ENCODE measurements at regions not wholly inside any gene's neighbourhood (a gene's known extent, or its start where the extent isn't known, plus 50 kb on each side); places are given as distances from the start of the nearest gene placed in this dataset.

DNA sequence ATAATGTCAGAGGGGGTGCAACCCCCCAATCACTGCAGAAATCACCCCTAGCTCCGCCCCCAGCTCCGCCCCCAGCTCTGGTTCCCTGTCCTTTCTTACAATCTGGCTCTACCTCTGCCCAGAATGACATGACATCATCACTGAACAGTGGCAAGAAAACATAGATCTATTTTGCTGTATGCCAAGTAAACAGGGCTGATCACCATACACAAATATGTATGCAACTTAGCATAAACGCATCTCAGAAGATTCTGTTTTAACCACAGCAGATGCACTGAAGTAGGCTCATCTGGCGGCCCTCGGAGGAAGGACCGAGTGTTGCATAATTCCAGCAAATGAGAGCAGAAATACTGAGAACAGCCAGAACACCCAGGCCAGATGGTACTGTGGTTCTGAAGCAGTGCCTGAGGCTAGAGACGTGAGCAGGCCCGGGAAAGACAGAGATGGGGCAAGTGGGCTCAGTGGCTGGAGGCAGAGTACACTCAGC, 293.3 kb upstream of the KLF14 start:
- DNase-seq (ENCODE audit: low read depth, low spot score) (no peak), ATAC-seq (peak; percentile 71)
- ChIA-PET POLR2A (interaction anchor here (1.0 kb wide), 1 partner anchor 10 kb away, joined by 3 read pairs; no protein-coding TSS in a partner anchor), RAD21 (ENCODE audit: low non-redundant PET in 1 of 2, low total read pairs in 2 of 2, uncharacterized antibody in 2 of 2, unreplicated experiment in 2 of 2) (no interaction called here), CTCF (interaction anchor here (1.0 kb wide), 1 partner anchor 11 kb away, joined by 3 read pairs; no protein-coding TSS in a partner anchor)
- Histone ChIP-seq H3K9me2 (ENCODE audit: insufficient read depth) (no peaks in the 10 kb centered on the region), H3K4me2 (ENCODE audit: low read length) (peak overlapping the region; percentile 9), H3K9ac (ENCODE audit: low read length) (no peak overlapping the region), H3K4me1 (ENCODE audit: control insufficient read depth in 1 of 2, insufficient read depth in 2 of 2, low read length in 2 of 2) (peaks cover 43 to 45% of the 10 kb centered on the region in 2 experiments), H4K20me1 (ENCODE audit: insufficient read depth) (no peaks in the 10 kb centered on the region), H2AFZ (ENCODE audit: low read depth, low read length, poor library complexity, severe bottlenecking) (no peak overlapping the region), H3K79me2 (ENCODE audit: insufficient read depth, low read length) (peaks cover 17% of the 10 kb centered on the region), H3K4me3 (replicated peaks in 1 of 2; ENCODE audit: low read depth in 1 of 2, low read length in 2 of 2) (no peak overlapping the region), H3K9me3 (ENCODE audit: control insufficient read depth in 1 of 2, insufficient read depth in 1 of 2, low read depth in 1 of 2, low read length in 2 of 2) (no peaks in the 10 kb centered on the region), H3K27me3 (ENCODE audit: insufficient read depth, low read length) (no peaks in the 10 kb centered on the region), H3K36me3 (ENCODE audit: control insufficient read depth in 1 of 2, insufficient read depth in 2 of 2, low read length in 2 of 2) (0 out of 4 replicates have a peak, but pooled peaks cover 0 to 6% of the 10 kb centered on the region in 2 experiments), H3K27ac (ENCODE audit: low read depth, low read length) (peak overlapping the region; percentile 57)
- TF ChIP-seq POLR2AphosphoS5 (IDR thresholded peaks at IDR 0.05; ENCODE audit: low read depth, low read length) (no peak), SP1 (IDR thresholded peaks at IDR 0.05; ENCODE audit: low read depth) (no peak), POLR2A (IDR thresholded peaks at IDR 0.05; ENCODE audit: borderline replicate concordance, extremely low read depth, insufficient read depth, insufficient read length) (no peak), CEBPB (IDR thresholded peaks at IDR 0.05; ENCODE audit: low read depth) (peak; percentile 48; the same call in 1 of the 2 replicates), RAD21 (IDR thresholded peaks at IDR 0.05; ENCODE audit: low read depth) (no peak)
- TF ChIP-seq, protein P1, sequence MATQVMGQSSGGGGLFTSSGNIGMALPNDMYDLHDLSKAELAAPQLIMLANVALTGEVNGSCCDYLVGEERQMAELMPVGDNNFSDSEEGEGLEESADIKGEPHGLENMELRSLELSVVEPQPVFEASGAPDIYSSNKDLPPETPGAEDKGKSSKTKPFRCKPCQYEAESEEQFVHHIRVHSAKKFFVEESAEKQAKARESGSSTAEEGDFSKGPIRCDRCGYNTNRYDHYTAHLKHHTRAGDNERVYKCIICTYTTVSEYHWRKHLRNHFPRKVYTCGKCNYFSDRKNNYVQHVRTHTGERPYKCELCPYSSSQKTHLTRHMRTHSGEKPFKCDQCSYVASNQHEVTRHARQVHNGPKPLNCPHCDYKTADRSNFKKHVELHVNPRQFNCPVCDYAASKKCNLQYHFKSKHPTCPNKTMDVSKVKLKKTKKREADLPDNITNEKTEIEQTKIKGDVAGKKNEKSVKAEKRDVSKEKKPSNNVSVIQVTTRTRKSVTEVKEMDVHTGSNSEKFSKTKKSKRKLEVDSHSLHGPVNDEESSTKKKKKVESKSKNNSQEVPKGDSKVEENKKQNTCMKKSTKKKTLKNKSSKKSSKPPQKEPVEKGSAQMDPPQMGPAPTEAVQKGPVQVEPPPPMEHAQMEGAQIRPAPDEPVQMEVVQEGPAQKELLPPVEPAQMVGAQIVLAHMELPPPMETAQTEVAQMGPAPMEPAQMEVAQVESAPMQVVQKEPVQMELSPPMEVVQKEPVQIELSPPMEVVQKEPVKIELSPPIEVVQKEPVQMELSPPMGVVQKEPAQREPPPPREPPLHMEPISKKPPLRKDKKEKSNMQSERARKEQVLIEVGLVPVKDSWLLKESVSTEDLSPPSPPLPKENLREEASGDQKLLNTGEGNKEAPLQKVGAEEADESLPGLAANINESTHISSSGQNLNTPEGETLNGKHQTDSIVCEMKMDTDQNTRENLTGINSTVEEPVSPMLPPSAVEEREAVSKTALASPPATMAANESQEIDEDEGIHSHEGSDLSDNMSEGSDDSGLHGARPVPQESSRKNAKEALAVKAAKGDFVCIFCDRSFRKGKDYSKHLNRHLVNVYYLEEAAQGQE (IDR thresholded peaks at IDR 0.05; ENCODE audit: low read depth) = no peak
- TF ChIP-seq, protein P2, sequence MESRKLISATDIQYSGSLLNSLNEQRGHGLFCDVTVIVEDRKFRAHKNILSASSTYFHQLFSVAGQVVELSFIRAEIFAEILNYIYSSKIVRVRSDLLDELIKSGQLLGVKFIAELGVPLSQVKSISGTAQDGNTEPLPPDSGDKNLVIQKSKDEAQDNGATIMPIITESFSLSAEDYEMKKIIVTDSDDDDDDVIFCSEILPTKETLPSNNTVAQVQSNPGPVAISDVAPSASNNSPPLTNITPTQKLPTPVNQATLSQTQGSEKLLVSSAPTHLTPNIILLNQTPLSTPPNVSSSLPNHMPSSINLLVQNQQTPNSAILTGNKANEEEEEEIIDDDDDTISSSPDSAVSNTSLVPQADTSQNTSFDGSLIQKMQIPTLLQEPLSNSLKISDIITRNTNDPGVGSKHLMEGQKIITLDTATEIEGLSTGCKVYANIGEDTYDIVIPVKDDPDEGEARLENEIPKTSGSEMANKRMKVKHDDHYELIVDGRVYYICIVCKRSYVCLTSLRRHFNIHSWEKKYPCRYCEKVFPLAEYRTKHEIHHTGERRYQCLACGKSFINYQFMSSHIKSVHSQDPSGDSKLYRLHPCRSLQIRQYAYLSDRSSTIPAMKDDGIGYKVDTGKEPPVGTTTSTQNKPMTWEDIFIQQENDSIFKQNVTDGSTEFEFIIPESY (IDR thresholded peaks at IDR 0.05; ENCODE audit: extremely low read depth, insufficient replicate concordance, low read length) = no peak
- no TSS peak for BruUV-seq (replicated peaks)
- intact Hi-C loops (cut with micrococcal nuclease) = no loop called here
